BJ (cell line): ENCODE measurements at regions not wholly inside any gene's neighbourhood (a gene's known extent, or its start where the extent isn't known, plus 50 kb on each side); places are given as distances from the start of the nearest gene placed in this dataset.

Experiments used
- CTCF ChIA-PET: fragments of 350-600 bp; formaldehyde crosslinking; extraction: SDS; loops from one replicate; lab custom pipeline; 2021; ENCODE audit warnings: antibody characterized with exemption, inconsistent platforms; lab: Yijun Ruan, JAX
- POLR2A ChIA-PET: fragments of 300-600 bp; sonication (Branson Sonifier 250); formaldehyde crosslinking; extraction: SDS; loops from one replicate; lab custom pipeline; 2021; ENCODE audit warnings: antibody characterized with exemption; lab: Charles Lee
- DNase-seq: peaks from one replicate; pipeline ENCODE4 v3.0.0-alpha.2; 2011; ENCODE audit warnings: low read depth
- H3K27me3 ChIP-seq: 2 replicates; pipeline ENCODE4 v1.6.0; 2011; ENCODE audit warnings: low read length; ENCODE audit not compliant: control insufficient read depth, insufficient read depth
- H3K36me3 ChIP-seq: 2 replicates; pipeline ENCODE4 v1.5.1; 2011; ENCODE audit warnings: low read length; ENCODE audit not compliant: control insufficient read depth, insufficient read depth
- H3K4me3 ChIP-seq: 2 replicates; pipeline ENCODE4 v1.5.1; 2011; ENCODE audit warnings: low read depth, mild to moderate bottlenecking, control low read depth, low read length
- TF ChIP-seq, protein P1 (sequence below): IDR thresholded peaks from 2 replicates; pipeline ENCODE4 v1.5.1; 2011; ENCODE audit warnings: low read depth, mild to moderate bottlenecking, control low read depth, inconsistent platforms, low read length, moderate library complexity; ENCODE audit not compliant: insufficient read depth

DNA sequence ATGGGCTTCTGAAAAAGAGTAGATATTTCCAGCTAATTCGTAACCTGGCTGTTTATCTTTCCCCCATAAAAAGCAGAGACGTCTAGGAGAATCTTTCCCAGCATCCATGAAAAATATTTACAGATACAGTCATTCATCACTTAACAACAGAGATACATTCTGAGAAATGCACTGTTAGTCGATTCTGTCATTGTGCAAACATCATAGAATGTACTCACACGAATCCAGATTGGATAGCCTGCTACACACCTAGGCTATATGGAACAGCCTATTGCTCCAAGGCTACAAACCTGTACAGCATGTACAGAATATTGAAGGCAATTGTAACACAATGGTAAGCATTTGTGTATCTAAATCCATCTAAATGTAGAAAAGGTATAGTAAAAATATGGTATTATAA lies 530.2 kb upstream of the NBEA start:
- TF ChIP-seq, protein P1, sequence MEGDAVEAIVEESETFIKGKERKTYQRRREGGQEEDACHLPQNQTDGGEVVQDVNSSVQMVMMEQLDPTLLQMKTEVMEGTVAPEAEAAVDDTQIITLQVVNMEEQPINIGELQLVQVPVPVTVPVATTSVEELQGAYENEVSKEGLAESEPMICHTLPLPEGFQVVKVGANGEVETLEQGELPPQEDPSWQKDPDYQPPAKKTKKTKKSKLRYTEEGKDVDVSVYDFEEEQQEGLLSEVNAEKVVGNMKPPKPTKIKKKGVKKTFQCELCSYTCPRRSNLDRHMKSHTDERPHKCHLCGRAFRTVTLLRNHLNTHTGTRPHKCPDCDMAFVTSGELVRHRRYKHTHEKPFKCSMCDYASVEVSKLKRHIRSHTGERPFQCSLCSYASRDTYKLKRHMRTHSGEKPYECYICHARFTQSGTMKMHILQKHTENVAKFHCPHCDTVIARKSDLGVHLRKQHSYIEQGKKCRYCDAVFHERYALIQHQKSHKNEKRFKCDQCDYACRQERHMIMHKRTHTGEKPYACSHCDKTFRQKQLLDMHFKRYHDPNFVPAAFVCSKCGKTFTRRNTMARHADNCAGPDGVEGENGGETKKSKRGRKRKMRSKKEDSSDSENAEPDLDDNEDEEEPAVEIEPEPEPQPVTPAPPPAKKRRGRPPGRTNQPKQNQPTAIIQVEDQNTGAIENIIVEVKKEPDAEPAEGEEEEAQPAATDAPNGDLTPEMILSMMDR = no peak
- ChIA-PET POLR2A (no interaction called here), CTCF (no interaction called here)
- Histone ChIP-seq H3K27me3 (no peaks in the 10 kb centered on the region), H3K4me3 (no peak overlapping the region), H3K36me3 (no peaks in the 10 kb centered on the region)
- DNase-seq = no peak

DNA sequence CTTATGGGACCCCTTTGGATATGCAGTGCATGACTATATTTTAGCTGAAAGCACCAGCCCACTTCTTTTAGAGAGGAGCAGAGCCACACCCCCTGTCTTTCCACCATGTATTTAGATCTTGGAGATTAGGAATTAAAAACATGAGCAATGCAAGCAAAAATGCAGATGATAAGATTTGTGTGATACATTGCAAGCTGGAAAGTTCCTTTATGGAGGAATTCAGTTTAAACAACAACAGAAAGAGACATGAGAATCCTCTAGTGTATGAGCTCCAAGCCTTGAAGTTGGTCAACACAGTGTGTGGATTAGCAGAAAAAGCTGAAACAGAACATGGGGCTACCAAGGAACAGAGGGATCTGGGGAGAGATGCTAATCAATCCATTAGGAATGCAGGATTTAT lies 529.8 kb upstream of the NBEA start:
- ChIA-PET CTCF (interaction anchor here (0.9 kb wide), 1 partner anchor 9 kb away, joined by 3 read pairs; no protein-coding TSS in a partner anchor), POLR2A (no interaction called here)
- H3K27me3 ChIP-seq = no peaks in the 10 kb centered on the region
- no peak overlapping the region for H3K4me3 ChIP-seq
- no peak for DNase-seq
- TF ChIP-seq, protein P1 = no peak
- H3K36me3 ChIP-seq = no peaks in the 10 kb centered on the region

DNA sequence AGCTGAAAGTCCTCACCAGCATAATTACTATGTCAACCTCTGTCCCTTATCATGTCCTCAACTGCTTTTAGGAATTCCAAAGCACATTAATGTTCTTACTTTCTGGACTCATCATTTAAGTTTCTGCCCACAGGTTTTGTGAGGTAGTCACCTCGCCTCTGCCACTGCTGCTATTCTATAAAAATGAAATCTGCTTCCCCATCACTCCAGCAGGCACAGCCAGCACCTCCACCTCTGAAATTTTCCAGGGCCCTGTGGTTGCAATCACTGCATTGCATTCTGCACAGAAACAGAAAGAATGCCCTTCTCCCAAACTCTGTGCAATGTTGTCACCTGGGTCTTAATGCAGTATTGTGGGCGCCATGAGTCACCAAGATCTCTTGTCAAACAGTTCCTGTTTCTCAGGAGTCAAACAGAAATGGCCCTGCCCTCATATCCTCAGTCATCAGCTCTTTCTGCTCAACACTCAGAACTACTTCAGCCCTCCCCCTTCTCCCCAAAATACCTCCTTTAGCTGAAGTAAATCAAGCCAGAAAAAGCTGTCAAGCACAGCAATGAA lies 529.2 kb upstream of the NBEA start:
- DNase-seq = no peak
- POLR2A ChIA-PET = no interaction called here
- no peaks in the 10 kb centered on the region for H3K27me3 ChIP-seq
- TF ChIP-seq, protein P1 = no peak
- no peaks in the 10 kb centered on the region for H3K36me3 ChIP-seq
- H3K4me3 ChIP-seq = no peak overlapping the region
- CTCF ChIA-PET = interaction anchor here (0.9 kb wide), 1 partner anchor 8 kb away, joined by 3 read pairs; no protein-coding TSS in a partner anchor

DNA sequence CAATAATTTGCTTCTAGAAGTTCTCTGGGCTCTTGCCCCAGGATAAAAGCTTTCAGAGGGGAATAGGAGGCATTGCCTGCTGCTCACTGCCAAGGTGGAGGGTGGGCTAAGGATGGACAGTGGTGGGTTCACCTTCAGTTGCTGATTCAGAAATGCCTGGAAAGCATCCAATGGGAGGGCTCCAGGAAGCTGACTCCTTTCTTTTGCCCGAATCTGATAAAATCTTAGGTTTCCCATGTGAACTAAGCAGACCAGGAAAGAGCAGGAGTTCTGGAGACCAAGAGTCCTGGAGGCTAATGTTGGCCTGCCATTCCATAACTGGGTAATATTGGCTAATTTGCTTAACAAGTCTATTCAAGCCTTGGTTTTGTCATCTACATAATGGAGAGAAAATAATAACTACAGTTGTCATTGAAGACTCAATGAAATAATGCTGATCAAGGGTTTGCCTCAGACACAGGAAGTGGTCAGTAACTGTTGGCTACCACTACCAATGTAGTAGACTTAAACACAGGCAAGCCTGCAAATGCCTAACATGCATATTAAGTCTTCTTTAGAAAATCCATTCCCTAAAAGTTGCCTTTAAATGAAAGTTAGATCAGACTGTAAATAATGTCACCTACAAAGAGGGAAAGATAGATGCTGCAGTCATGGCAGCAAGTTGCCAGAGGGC lies 528.4 kb upstream of the NBEA start:
- TF ChIP-seq, protein P1 = no peak
- ChIA-PET CTCF (no interaction called here), POLR2A (no interaction called here)
- H3K36me3 ChIP-seq = no peaks in the 10 kb centered on the region
- H3K27me3 ChIP-seq = no peaks in the 10 kb centered on the region
- no peak for DNase-seq
- no peak overlapping the region for H3K4me3 ChIP-seq

DNA sequence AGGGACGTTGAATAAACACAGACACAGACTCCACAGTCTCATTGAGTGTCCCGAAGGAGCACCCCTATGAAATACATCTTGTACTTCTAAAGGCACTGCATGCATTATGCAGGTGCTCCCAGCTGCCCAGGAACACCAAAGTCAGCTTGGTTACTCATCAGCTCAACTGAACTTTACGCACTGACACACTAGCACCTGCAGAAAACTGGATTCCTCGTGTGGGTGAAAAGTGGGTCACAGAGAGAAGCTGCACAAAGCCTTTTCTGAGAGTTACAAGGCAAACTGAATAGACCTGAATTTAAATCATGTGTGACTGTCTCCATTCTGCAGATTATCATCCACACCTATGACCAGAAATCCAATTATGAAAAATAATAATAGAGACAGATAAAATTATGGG lies 527.5 kb upstream of the NBEA start:
- no peak for DNase-seq
- H3K27me3 ChIP-seq = no peaks in the 10 kb centered on the region
- ChIA-PET CTCF (no interaction called here), POLR2A (no interaction called here)
- TF ChIP-seq, protein P1 = no peak
- H3K4me3 ChIP-seq = no peak overlapping the region
- no peaks in the 10 kb centered on the region for H3K36me3 ChIP-seq
